ENCODE measurements at regions not wholly inside any gene's neighbourhood (a gene's known extent, or its start where the extent isn't known, plus 50 kb on each side); places are given as distances from the start of the nearest gene placed in this dataset.

GRCh38 chr18:39019989-39020388 is 1454.4 kb upstream of the CELF4 start:
- H3K36me3 ChIP-seq (ENCODE audit: control insufficient read depth in 4 of 4, insufficient read depth in 3 of 4, low read depth in 1 of 4, low read length in 3 of 4): no peaks in the 10 kb centered on the region
- H3K27ac ChIP-seq (ENCODE audit: low read depth in 1 of 2, low read length in 2 of 2): no peak overlapping the region
- WGBS: 64% methylated on average over 3 of the region's 3 CpGs
- no peaks in the 10 kb centered on the region for H3K27me3 ChIP-seq (ENCODE audit: control insufficient read depth in 4 of 4, insufficient read depth in 4 of 4, low read length in 3 of 4)
- no peak for DNase-seq (ENCODE audit: low spot score)
- H3K9me3 ChIP-seq (ENCODE audit: control insufficient read depth in 4 of 4, low read length in 3 of 4): peaks cover 0 to 2% (median 0%) of the 10 kb centered on the region in 4 donors
- TF ChIP-seq HNF4G (IDR thresholded peaks at IDR 0.05): no peak
- no peak for TF ChIP-seq HNF4A (conservative IDR thresholded peaks at IDR 0.05)
- TF ChIP-seq CTCF (IDR thresholded peaks at IDR 0.05; ENCODE audit: low read depth, low read length, missing input control): no peak
- TF ChIP-seq NR2F2 (IDR thresholded peaks at IDR 0.05): no peak
- no peaks in the 10 kb centered on the region for H3K4me1 ChIP-seq (ENCODE audit: control insufficient read depth in 4 of 4, insufficient read depth in 4 of 4, low read length in 3 of 4)
- H3K9ac ChIP-seq (ENCODE audit: low read depth in 1 of 2, low read length in 2 of 2): no peak overlapping the region
- H3K4me3 ChIP-seq (ENCODE audit: low read depth in 1 of 3, low read length in 3 of 3): no peak overlapping the region

- Histone ChIP-seq H3K9ac (ENCODE audit: low read depth in 1 of 2, low read length in 2 of 2) (no peak overlapping the region), H3K27me3 (ENCODE audit: control insufficient read depth in 4 of 4, insufficient read depth in 4 of 4, low read length in 3 of 4) (no peaks in the 10 kb centered on the region), H3K9me3 (ENCODE audit: control insufficient read depth in 4 of 4, low read length in 3 of 4) (no peaks in the 10 kb centered on the region), H3K36me3 (ENCODE audit: control insufficient read depth in 4 of 4, insufficient read depth in 3 of 4, low read depth in 1 of 4, low read length in 3 of 4) (no peaks in the 10 kb centered on the region), H3K4me3 (ENCODE audit: low read depth in 1 of 3, low read length in 3 of 3) (no peak overlapping the region), H3K27ac (ENCODE audit: low read depth in 1 of 2, low read length in 2 of 2) (no peak overlapping the region), H3K4me1 (ENCODE audit: control insufficient read depth in 4 of 4, insufficient read depth in 4 of 4, low read length in 3 of 4) (peaks cover 0 to 7% (median 0%) of the 10 kb centered on the region in 4 donors)
- no peak for TF ChIP-seq FOXA1 (IDR thresholded peaks at IDR 0.05)
- TF ChIP-seq JUND (IDR thresholded peaks at IDR 0.05): no peak
- no peak for TF ChIP-seq YY1 (IDR thresholded peaks at IDR 0.05)
- no peak for TF ChIP-seq REST (IDR thresholded peaks at IDR 0.05)
- TF ChIP-seq NR2F2 (IDR thresholded peaks at IDR 0.05): no peak
- TF ChIP-seq HNF4A (conservative IDR thresholded peaks at IDR 0.05): no peak
- no peak for TF ChIP-seq CTCF (IDR thresholded peaks at IDR 0.05; ENCODE audit: low read depth, low read length, missing input control)
- DNase-seq (ENCODE audit: low spot score): no peak
- WGBS: 74% methylated on average over 5 of the region's 5 CpGs
Observed at GRCh38 chr18:39007031-39007902, 1441.7 kb upstream of the CELF4 start.

Measured in liver (tissue), 8 donors.